IMR-90 (cell line): ENCODE measurements at regions not wholly inside any gene's neighbourhood (a gene's known extent, or its start where the extent isn't known, plus 50 kb on each side); places are given as distances from the start of the nearest gene placed in this dataset.

Source experiments
- CTCF ChIP-seq: conservative IDR thresholded peaks from 2 replicates; pipeline ENCODE4 v1.5.1; 2012; ENCODE audit warnings: mild to moderate bottlenecking, low read depth, low read length, improper control_type of control experiment
- FOS ChIP-seq: fragments of 150-350 bp; IDR thresholded peaks from 2 replicates; pipeline ENCODE4 v1.6.1; 2016; ENCODE audit warnings: low read depth, low read length
- NFE2L2 ChIP-seq: fragments of 150-350 bp; IDR thresholded peaks from 2 replicates; pipeline ENCODE4 v1.6.1; 2016; ENCODE audit warnings: low read depth, mild to moderate bottlenecking, low read length
- POLR2A ChIP-seq: IDR thresholded peaks from 2 replicates; pipeline ENCODE4 v1.6.1; 2012; ENCODE audit warnings: mild to moderate bottlenecking, low read depth, low read length
- RAD21 ChIP-seq: IDR thresholded peaks from 2 replicates; pipeline ENCODE4 v1.6.1; 2012; ENCODE audit warnings: low read length, improper control_type of control experiment

GRCh38 chr2:226080334-226080733 lies 680.8 kb downstream of the NYAP2 start:
- no peak for TF ChIP-seq CTCF
- no peak for TF ChIP-seq POLR2A
- TF ChIP-seq RAD21: no peak
- no peak for TF ChIP-seq FOS
- TF ChIP-seq NFE2L2: no peak
